ENCODE measurements at regions not wholly inside any gene's neighbourhood (a gene's known extent, or its start where the extent isn't known, plus 50 kb on each side); places are given as distances from the start of the nearest gene placed in this dataset.
"Not testable (repeated sequence)": the region's sequence is repeated elsewhere in the genome, so short reads cannot be mapped to it uniquely, and the experiment has no call there.

- peak in 1 of 2 experiments; percentile 2 for DNase-seq
Measured at GRCh38 chr2:176885001-176885643, 327.5 kb upstream of the HNRNPA3 start.

GRCh38 chr2:176885661-176886060, 326.9 kb upstream of the HNRNPA3 start:
- DNase-seq: no peak

- no peak for DNase-seq
Measured at GRCh38 chr2:176891105-176891504, 321.5 kb upstream of the HNRNPA3 start.

GRCh38 chr2:176891857-176892256, 320.7 kb upstream of the HNRNPA3 start:
- no peak for DNase-seq

GRCh38 chr2:176892676-176893226, 319.8 kb upstream of the HNRNPA3 start:
- DNase-seq: no peak

GRCh38 chr2:176895158-176895557, 317.4 kb upstream of the HNRNPA3 start:
- DNase-seq: no peak

GRCh38 chr2:176902454-176902853, 310.1 kb upstream of the HNRNPA3 start:
- peak in 1 of 2 experiments; percentile 8 for DNase-seq

GRCh38 chr2:176904053-176904452, 308.5 kb upstream of the HNRNPA3 start:
- DNase-seq: not testable (repeated sequence)

- no peak for DNase-seq
Measured at GRCh38 chr2:176907341-176907740, 305.3 kb upstream of the HNRNPA3 start.

GRCh38 chr2:176910828-176911227, 301.8 kb upstream of the HNRNPA3 start:
- no peak for DNase-seq

GRCh38 chr2:176913955-176914354, 298.6 kb upstream of the HNRNPA3 start:
- no peak for DNase-seq

- peak; percentile 55 to 77 for DNase-seq
Measured at GRCh38 chr2:176914371-176914770, 298.2 kb upstream of the HNRNPA3 start.

GRCh38 chr2:176922545-176922944, 290.0 kb upstream of the HNRNPA3 start:
- not testable (repeated sequence) for DNase-seq

GRCh38 chr2:176923205-176923604, 289.4 kb upstream of the HNRNPA3 start:
- DNase-seq: no peak

- no peak for DNase-seq
Measured at GRCh38 chr2:176924909-176925534, 287.6 kb upstream of the HNRNPA3 start.

- DNase-seq: no peak
Measured at GRCh38 chr2:176926453-176926852, 286.1 kb upstream of the HNRNPA3 start.

GRCh38 chr2:176929387-176929786, 283.2 kb upstream of the HNRNPA3 start:
- not testable (repeated sequence) for DNase-seq

GRCh38 chr2:176931588-176932563, 280.7 kb upstream of the HNRNPA3 start:
- DNase-seq: peak; percentile 4 to 14

- no peak for DNase-seq
Measured at GRCh38 chr2:176934131-176934530, 278.5 kb upstream of the HNRNPA3 start.

GRCh38 chr2:176934869-176935415, 277.7 kb upstream of the HNRNPA3 start:
- DNase-seq: no peak

- DNase-seq: no peak
Measured at GRCh38 chr2:176935543-176936102, 277.0 kb upstream of the HNRNPA3 start.

- no peak for DNase-seq
Measured at GRCh38 chr2:176936410-176936809, 276.2 kb upstream of the HNRNPA3 start.

- no peak for DNase-seq
Measured at GRCh38 chr2:176944998-176945397, 267.6 kb upstream of the HNRNPA3 start.

Data from NCI-H524 (cell line).